ENCODE measurements at regions not wholly inside any gene's neighbourhood (a gene's known extent, or its start where the extent isn't known, plus 50 kb on each side); places are given as distances from the start of the nearest gene placed in this dataset.

GRCh38 chr4:65265526-65265925 is 404.8 kb downstream of the EPHA5 start:
- no peak overlapping the region for H2AK5ac ChIP-seq (ENCODE audit: low read length)
- no peak overlapping the region for H3K23ac ChIP-seq (ENCODE audit: low read length)
- no peak overlapping the region for H4K91ac ChIP-seq (ENCODE audit: low read depth, low read length)
- H3K4me1 ChIP-seq (ENCODE audit: control insufficient read depth in 1 of 2, insufficient read depth in 2 of 2, low read length in 2 of 2): no peaks in the 10 kb centered on the region
- H2BK12ac ChIP-seq (ENCODE audit: low read length): no peak overlapping the region
- no peak overlapping the region for H3K14ac ChIP-seq (ENCODE audit: low read length)
- no peaks in the 10 kb centered on the region for H3K79me2 ChIP-seq (ENCODE audit: control insufficient read depth, insufficient read depth, low read length, poor library complexity)
- no peak overlapping the region for H3K4me2 ChIP-seq (ENCODE audit: low read length)
- H3K4me3 ChIP-seq (ENCODE audit: low read depth, low read length): no peak overlapping the region
- H2BK5ac ChIP-seq (ENCODE audit: low read depth, low read length, poor library complexity): no peak overlapping the region
- H3K36me3 ChIP-seq (ENCODE audit: control insufficient read depth in 1 of 2, insufficient read depth in 2 of 2, low read length in 2 of 2): no peaks in the 10 kb centered on the region
- H3K27me3 ChIP-seq (ENCODE audit: insufficient read depth, low read length): no peaks in the 10 kb centered on the region
- H2BK120ac ChIP-seq (ENCODE audit: insufficient read depth, low read length, poor library complexity): no peak overlapping the region
- no peak overlapping the region for H4K12ac ChIP-seq (ENCODE audit: low read depth, low read length)
- no peak overlapping the region for H4K8ac ChIP-seq (ENCODE audit: low read depth, low read length)
- no peak for DNase-seq
- no peaks in the 10 kb centered on the region for H3K9me3 ChIP-seq (ENCODE audit: insufficient read depth, low read depth, low read length)
- no peak overlapping the region for H3K4ac ChIP-seq (ENCODE audit: low read depth, low read length)
- H3K18ac ChIP-seq (ENCODE audit: low read length): no peak overlapping the region
- H2AFZ ChIP-seq (ENCODE audit: insufficient read depth, low read length, poor library complexity): no peak overlapping the region
- H3K9ac ChIP-seq (ENCODE audit: low read length): no peak overlapping the region
- no peak overlapping the region for H3K27ac ChIP-seq (ENCODE audit: low read depth, low read length)
- H3K79me1 ChIP-seq (ENCODE audit: low read length): no peaks in the 10 kb centered on the region

DNA sequence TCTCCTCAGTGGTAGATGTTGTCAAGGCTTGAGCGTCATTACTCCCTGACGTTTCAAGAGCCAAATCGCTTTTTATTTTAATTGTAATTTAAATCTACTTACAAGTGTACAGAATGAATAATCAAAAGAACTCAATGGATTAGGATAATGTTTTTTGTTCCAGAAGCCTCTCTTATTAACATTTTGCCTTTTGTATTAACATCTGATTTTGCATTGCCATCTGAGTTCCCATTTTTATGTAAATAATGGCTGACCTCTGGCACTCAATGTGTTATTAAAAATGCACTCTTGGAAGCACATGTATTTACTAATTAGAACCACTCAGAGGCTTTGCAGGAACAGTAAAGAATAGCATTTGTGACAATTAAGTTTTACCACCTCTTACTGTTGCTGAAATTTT is 411.0 kb downstream of the EPHA5 start:
- H3K27ac ChIP-seq (ENCODE audit: low read depth, low read length): no peak overlapping the region
- no peak overlapping the region for H3K18ac ChIP-seq (ENCODE audit: low read length)
- H3K79me1 ChIP-seq (ENCODE audit: low read length): no peaks in the 10 kb centered on the region
- no peaks in the 10 kb centered on the region for H3K36me3 ChIP-seq (ENCODE audit: control insufficient read depth in 1 of 2, insufficient read depth in 2 of 2, low read length in 2 of 2)
- no peaks in the 10 kb centered on the region for H3K27me3 ChIP-seq (ENCODE audit: insufficient read depth, low read length)
- whole genome bisulfite sequencing (ENCODE audit: extremely low coverage, insufficient coverage, insufficient read length): no CpG with 5 or more reads among the region's 3 CpGs
- H3K4ac ChIP-seq (ENCODE audit: low read depth, low read length): no peak overlapping the region
- H3K4me1 ChIP-seq (ENCODE audit: control insufficient read depth in 1 of 2, insufficient read depth in 2 of 2, low read length in 2 of 2): no peaks in the 10 kb centered on the region
- no peak overlapping the region for H2BK120ac ChIP-seq (ENCODE audit: insufficient read depth, low read length, poor library complexity)
- H4K8ac ChIP-seq (ENCODE audit: low read depth, low read length): no peak overlapping the region
- no peak overlapping the region for H4K12ac ChIP-seq (ENCODE audit: low read depth, low read length)
- H4K91ac ChIP-seq (ENCODE audit: low read depth, low read length): no peak overlapping the region
- no peak overlapping the region for H2BK12ac ChIP-seq (ENCODE audit: low read length)
- no peak overlapping the region for H3K4me2 ChIP-seq (ENCODE audit: low read length)
- no peak overlapping the region for H2BK5ac ChIP-seq (ENCODE audit: low read depth, low read length, poor library complexity)
- DNase-seq: no peak
- H2AK5ac ChIP-seq (ENCODE audit: low read length): no peak overlapping the region
- no peaks in the 10 kb centered on the region for H3K9me3 ChIP-seq (ENCODE audit: insufficient read depth, low read depth, low read length)
- H3K79me2 ChIP-seq (ENCODE audit: control insufficient read depth, insufficient read depth, low read length, poor library complexity): no peaks in the 10 kb centered on the region
- no peak overlapping the region for H3K4me3 ChIP-seq (ENCODE audit: low read depth, low read length)
- no peak overlapping the region for H3K23ac ChIP-seq (ENCODE audit: low read length)
- H3K14ac ChIP-seq (ENCODE audit: low read length): no peak overlapping the region
- no peak overlapping the region for H2AFZ ChIP-seq (ENCODE audit: insufficient read depth, low read length, poor library complexity)
- no peak overlapping the region for H3K9ac ChIP-seq (ENCODE audit: low read length)

DNA sequence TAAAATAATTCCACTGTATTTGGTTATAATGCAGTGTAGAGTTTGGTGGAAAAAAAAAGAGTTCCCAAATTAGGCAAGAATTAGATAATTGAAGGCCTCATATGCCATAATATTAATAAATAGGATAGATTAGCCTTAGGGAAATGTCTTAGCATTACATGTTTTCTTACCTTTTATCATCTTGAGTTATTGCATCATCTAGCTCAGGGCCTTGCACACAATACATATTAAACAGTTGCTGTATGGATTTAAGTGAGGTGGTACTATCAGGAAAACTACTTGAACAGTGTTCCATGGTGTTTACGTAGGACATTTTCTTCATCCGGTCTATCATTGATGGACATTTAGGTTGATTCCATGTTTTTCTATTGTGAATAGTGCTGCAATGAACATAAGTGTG is 419.4 kb downstream of the EPHA5 start:
- no peak overlapping the region for H4K8ac ChIP-seq (ENCODE audit: low read depth, low read length)
- H3K27ac ChIP-seq (ENCODE audit: low read depth, low read length): no peak overlapping the region
- no peak overlapping the region for H3K9ac ChIP-seq (ENCODE audit: low read length)
- no peaks in the 10 kb centered on the region for H3K79me2 ChIP-seq (ENCODE audit: control insufficient read depth, insufficient read depth, low read length, poor library complexity)
- H2AFZ ChIP-seq (ENCODE audit: insufficient read depth, low read length, poor library complexity): no peak overlapping the region
- no peak overlapping the region for H2BK5ac ChIP-seq (ENCODE audit: low read depth, low read length, poor library complexity)
- no peak overlapping the region for H2BK12ac ChIP-seq (ENCODE audit: low read length)
- no peak overlapping the region for H3K18ac ChIP-seq (ENCODE audit: low read length)
- no peaks in the 10 kb centered on the region for H3K27me3 ChIP-seq (ENCODE audit: insufficient read depth, low read length)
- H4K12ac ChIP-seq (ENCODE audit: low read depth, low read length): no peak overlapping the region
- no peaks in the 10 kb centered on the region for H3K9me3 ChIP-seq (ENCODE audit: insufficient read depth, low read depth, low read length)
- no peak overlapping the region for H2AK5ac ChIP-seq (ENCODE audit: low read length)
- H3K4me2 ChIP-seq (ENCODE audit: low read length): no peak overlapping the region
- no peaks in the 10 kb centered on the region for H3K79me1 ChIP-seq (ENCODE audit: low read length)
- H3K4me1 ChIP-seq (ENCODE audit: control insufficient read depth in 1 of 2, insufficient read depth in 2 of 2, low read length in 2 of 2): no peaks in the 10 kb centered on the region
- H3K14ac ChIP-seq (ENCODE audit: low read length): no peak overlapping the region
- no peak overlapping the region for H2BK120ac ChIP-seq (ENCODE audit: insufficient read depth, low read length, poor library complexity)
- H3K4ac ChIP-seq (ENCODE audit: low read depth, low read length): no peak overlapping the region
- no CpG with 5 or more reads among the region's 2 CpGs for WGBS (ENCODE audit: extremely low coverage, insufficient coverage, insufficient read length)
- H3K4me3 ChIP-seq (ENCODE audit: low read depth, low read length): no peak overlapping the region
- no peak for DNase-seq
- no peaks in the 10 kb centered on the region for H3K36me3 ChIP-seq (ENCODE audit: control insufficient read depth in 1 of 2, insufficient read depth in 2 of 2, low read length in 2 of 2)
- H4K91ac ChIP-seq (ENCODE audit: low read depth, low read length): no peak overlapping the region
- no peak overlapping the region for H3K23ac ChIP-seq (ENCODE audit: low read length)

GRCh38 chr4:65249111-65249510 is 421.2 kb downstream of the EPHA5 start:
- no peaks in the 10 kb centered on the region for H3K79me1 ChIP-seq (ENCODE audit: low read length)
- no peak overlapping the region for H3K4me2 ChIP-seq (ENCODE audit: low read length)
- H3K36me3 ChIP-seq (ENCODE audit: control insufficient read depth in 1 of 2, insufficient read depth in 2 of 2, low read length in 2 of 2): no peaks in the 10 kb centered on the region
- no peaks in the 10 kb centered on the region for H3K79me2 ChIP-seq (ENCODE audit: control insufficient read depth, insufficient read depth, low read length, poor library complexity)
- H2BK120ac ChIP-seq (ENCODE audit: insufficient read depth, low read length, poor library complexity): no peak overlapping the region
- H4K12ac ChIP-seq (ENCODE audit: low read depth, low read length): no peak overlapping the region
- H2BK12ac ChIP-seq (ENCODE audit: low read length): no peak overlapping the region
- H3K27me3 ChIP-seq (ENCODE audit: insufficient read depth, low read length): no peaks in the 10 kb centered on the region
- H3K18ac ChIP-seq (ENCODE audit: low read length): no peak overlapping the region
- H4K91ac ChIP-seq (ENCODE audit: low read depth, low read length): no peak overlapping the region
- no peak overlapping the region for H2AK5ac ChIP-seq (ENCODE audit: low read length)
- no peak overlapping the region for H3K9ac ChIP-seq (ENCODE audit: low read length)
- DNase-seq: no peak
- H3K27ac ChIP-seq (ENCODE audit: low read depth, low read length): no peak overlapping the region
- no peak overlapping the region for H3K4me3 ChIP-seq (ENCODE audit: low read depth, low read length)
- no peak overlapping the region for H2AFZ ChIP-seq (ENCODE audit: insufficient read depth, low read length, poor library complexity)
- no peak overlapping the region for H4K8ac ChIP-seq (ENCODE audit: low read depth, low read length)
- no peak overlapping the region for H3K14ac ChIP-seq (ENCODE audit: low read length)
- no peaks in the 10 kb centered on the region for H3K9me3 ChIP-seq (ENCODE audit: insufficient read depth, low read depth, low read length)
- H3K4ac ChIP-seq (ENCODE audit: low read depth, low read length): no peak overlapping the region
- H2BK5ac ChIP-seq (ENCODE audit: low read depth, low read length, poor library complexity): no peak overlapping the region
- H3K4me1 ChIP-seq (ENCODE audit: control insufficient read depth in 1 of 2, insufficient read depth in 2 of 2, low read length in 2 of 2): no peaks in the 10 kb centered on the region
- no peak overlapping the region for H3K23ac ChIP-seq (ENCODE audit: low read length)
